Vagina (tissue), 2 donors: ENCODE measurements at regions not wholly inside any gene's neighbourhood (a gene's known extent, or its start where the extent isn't known, plus 50 kb on each side); places are given as distances from the start of the nearest gene placed in this dataset.

Source experiments
- POLR2A ChIP-seq, 2 donors: fragments of 450-650 bp; IDR thresholded peaks; one replicate each; pipeline ENCODE4 v1.6.1; 2017; ENCODE audit warnings: antibody characterized with exemption in 2 of 2, mild to moderate bottlenecking in 2 of 2, moderate library complexity in 2 of 2
- POLR2AphosphoS5 ChIP-seq, 2 donors: sonication (generic); formaldehyde crosslinking; IDR thresholded peaks; one replicate each; pipeline ENCODE4 v1.9.0; 2017; ENCODE audit warnings: antibody characterized with exemption in 2 of 2, mild to moderate bottlenecking in 2 of 2, low read depth in 1 of 2; ENCODE audit not compliant: insufficient read depth in 1 of 2
- TF ChIP-seq, protein P1 (sequence below), 3 experiments: fragments of 450-650 bp in 2 of 3; fragments of 200-600 bp in 1 of 3; sonication (generic) in 1 of 3; IDR thresholded peaks; one replicate each; pipeline ENCODE4 v1.5.1; 2017 to 2019; ENCODE audit warnings: antibody characterized with exemption in 3 of 3, mild to moderate bottlenecking in 2 of 3, moderate library complexity in 2 of 3

DNA sequence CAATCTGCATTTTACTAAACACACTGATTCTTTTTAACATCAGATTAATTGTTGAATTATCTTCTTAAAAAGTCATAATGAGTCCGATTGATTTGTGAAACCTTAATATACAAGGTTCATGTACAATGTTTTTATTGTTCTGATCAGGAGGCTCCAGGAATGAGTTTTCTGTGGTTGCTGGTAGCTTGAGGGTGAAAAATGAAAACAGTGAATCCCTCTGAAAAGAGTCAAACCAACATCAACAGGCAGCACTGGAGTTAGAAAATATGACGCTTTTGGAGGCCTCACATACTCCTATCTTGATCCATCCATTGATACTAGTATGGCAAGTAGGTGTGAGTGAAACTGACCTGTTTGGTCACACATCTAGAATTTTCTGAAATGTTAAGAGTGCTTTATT lies 216.3 kb upstream of the ETAA1 start:
- TF ChIP-seq POLR2AphosphoS5 (IDR thresholded peaks at IDR 0.05; ENCODE audit: insufficient read depth in 1 of 2, low read depth in 1 of 2) (no peak), POLR2A (IDR thresholded peaks at IDR 0.05) (no peak)
- TF ChIP-seq, protein P1, sequence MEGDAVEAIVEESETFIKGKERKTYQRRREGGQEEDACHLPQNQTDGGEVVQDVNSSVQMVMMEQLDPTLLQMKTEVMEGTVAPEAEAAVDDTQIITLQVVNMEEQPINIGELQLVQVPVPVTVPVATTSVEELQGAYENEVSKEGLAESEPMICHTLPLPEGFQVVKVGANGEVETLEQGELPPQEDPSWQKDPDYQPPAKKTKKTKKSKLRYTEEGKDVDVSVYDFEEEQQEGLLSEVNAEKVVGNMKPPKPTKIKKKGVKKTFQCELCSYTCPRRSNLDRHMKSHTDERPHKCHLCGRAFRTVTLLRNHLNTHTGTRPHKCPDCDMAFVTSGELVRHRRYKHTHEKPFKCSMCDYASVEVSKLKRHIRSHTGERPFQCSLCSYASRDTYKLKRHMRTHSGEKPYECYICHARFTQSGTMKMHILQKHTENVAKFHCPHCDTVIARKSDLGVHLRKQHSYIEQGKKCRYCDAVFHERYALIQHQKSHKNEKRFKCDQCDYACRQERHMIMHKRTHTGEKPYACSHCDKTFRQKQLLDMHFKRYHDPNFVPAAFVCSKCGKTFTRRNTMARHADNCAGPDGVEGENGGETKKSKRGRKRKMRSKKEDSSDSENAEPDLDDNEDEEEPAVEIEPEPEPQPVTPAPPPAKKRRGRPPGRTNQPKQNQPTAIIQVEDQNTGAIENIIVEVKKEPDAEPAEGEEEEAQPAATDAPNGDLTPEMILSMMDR (IDR thresholded peaks at IDR 0.05), result no peak
